ENCODE measurements at regions not wholly inside any gene's neighbourhood (a gene's known extent, or its start where the extent isn't known, plus 50 kb on each side); places are given as distances from the start of the nearest gene placed in this dataset.

DNA sequence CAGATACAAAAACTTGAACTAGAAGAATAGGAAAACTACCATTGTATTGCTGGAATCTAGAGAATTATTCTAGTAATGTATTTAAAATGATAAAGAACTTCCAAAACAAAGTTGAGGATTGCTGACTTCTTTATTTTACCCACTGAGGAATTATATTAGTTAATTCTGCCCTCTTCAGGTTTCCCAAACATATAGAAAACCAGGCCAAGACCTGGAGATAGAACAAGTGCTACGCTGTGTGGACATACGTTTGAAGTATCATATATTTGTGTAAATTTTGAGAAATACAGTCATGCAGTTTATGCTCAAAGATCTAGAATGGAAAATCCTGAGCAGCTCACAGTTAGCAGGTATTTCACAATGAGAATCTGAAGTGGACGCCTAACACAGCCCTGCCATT, 162.3 kb upstream of the CYLC2 start:
- TF ChIP-seq, protein P1, sequence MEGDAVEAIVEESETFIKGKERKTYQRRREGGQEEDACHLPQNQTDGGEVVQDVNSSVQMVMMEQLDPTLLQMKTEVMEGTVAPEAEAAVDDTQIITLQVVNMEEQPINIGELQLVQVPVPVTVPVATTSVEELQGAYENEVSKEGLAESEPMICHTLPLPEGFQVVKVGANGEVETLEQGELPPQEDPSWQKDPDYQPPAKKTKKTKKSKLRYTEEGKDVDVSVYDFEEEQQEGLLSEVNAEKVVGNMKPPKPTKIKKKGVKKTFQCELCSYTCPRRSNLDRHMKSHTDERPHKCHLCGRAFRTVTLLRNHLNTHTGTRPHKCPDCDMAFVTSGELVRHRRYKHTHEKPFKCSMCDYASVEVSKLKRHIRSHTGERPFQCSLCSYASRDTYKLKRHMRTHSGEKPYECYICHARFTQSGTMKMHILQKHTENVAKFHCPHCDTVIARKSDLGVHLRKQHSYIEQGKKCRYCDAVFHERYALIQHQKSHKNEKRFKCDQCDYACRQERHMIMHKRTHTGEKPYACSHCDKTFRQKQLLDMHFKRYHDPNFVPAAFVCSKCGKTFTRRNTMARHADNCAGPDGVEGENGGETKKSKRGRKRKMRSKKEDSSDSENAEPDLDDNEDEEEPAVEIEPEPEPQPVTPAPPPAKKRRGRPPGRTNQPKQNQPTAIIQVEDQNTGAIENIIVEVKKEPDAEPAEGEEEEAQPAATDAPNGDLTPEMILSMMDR (conservative IDR thresholded peaks at IDR 0.05 in 1 of 2, IDR thresholded peaks at IDR 0.05 in 1 of 2; ENCODE audit: low read depth in 1 of 2, low read length in 2 of 2), result no peak
- TF ChIP-seq EZH2 (IDR thresholded peaks at IDR 0.05; ENCODE audit: low read length, missing control alignments), result no peak

Data from fibroblast of lung (primary cell).